ENCODE measurements at regions not wholly inside any gene's neighbourhood (a gene's known extent, or its start where the extent isn't known, plus 50 kb on each side); places are given as distances from the start of the nearest gene placed in this dataset.
A peak's percentile ranks its signal among the peaks of the same experiment; 100 is the strongest.
"Not testable (repeated sequence)": the region's sequence is repeated elsewhere in the genome, so short reads cannot be mapped to it uniquely, and the experiment has no call there.

DNA sequence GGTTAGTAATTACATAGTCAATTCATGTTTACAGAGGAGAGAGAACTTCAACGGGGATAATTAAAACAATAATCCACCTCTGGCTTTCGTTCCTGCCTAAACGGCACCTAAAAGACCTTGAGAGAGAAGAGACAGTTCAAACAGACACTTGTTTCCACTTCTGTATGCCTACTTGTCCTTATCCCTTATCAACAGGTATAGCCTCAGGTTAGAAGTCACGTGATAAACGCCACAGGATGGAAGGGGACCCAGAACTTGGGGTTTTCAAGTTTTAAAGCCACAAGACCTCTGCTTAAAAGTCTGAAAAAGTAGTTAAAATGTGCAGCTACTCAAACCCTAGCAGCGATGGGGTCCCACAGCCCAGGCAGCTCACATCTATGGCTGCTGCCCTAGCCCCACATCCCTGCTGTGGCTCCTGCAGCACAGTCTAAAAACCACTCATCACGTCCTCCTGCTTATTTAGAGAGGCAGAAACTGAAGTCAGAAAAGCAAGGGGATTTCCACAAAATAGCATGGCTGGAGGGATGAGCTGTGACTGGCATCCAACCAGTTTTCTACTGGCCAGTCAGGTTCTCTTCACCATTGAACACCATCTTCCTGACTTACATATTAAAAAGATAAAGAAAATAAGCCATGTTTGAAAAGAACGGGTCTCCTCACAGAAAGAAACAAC, 51.2 kb upstream of the SEC16B start:
- DNase-seq (no peak), ATAC-seq (no peak)

- no peak for ATAC-seq
- DNase-seq, result no peak
Observed at GRCh38 chr1:178021950-178022349, 52.1 kb upstream of the SEC16B start.

- DNase-seq (no peak), ATAC-seq (no peak)
Observed at GRCh38 chr1:178023181-178023618, 53.3 kb upstream of the SEC16B start.

- ATAC-seq (no peak), DNase-seq (no peak)
Observed at GRCh38 chr1:178024504-178024903, 54.6 kb upstream of the SEC16B start.

- no peak for ATAC-seq
- no peak for DNase-seq
Observed at GRCh38 chr1:178025613-178026356, 55.9 kb upstream of the SEC16B start.

DNA sequence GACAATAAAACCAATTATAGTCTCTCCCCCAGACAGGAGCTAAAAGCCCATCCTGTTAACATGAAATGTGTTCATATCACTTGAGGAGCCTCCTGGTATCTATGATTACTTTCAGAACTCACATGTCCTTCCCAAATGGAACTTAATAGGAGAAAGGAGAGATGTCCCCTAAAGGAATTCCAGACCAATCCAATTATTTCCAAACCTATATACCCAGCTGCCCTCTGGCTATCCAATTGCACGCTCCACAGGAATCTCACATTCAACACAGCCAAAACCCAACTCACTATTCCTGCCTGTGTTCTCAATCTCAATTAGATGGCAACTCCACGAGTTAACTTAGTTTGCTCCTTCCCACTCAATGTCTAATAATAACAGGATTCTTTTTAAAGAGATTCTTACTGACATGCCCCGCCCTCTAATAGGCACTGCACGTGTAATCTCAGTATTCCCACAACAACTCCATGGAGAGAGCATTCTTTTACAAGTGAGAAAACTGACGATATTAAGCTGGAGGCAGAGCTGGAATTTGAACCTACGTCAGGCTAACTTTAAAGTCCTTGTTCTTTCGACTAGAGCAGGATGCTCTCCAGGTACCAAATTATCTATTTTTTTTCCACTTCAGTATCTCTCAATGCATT, 59.1 kb upstream of the SEC16B start:
- no peak for DNase-seq
- no peak for ATAC-seq

DNA sequence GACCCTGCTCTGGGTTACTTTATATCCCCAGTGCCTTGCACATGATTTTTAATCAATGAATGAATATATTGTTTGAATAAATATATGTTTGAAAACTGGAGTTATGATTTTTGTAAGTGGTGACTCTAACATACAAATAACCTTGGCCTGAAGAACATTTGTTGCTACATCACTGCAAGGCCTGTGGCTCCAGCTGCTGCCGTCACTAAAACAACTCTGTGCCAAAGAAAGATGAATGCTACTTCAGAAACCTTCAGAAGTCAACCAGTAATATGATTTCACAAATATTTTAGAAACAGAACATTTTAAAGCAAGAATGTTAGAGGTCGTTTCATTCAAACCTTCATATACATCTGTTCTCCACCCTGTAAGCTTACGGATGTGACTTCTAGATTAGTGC, 60.6 kb upstream of the SEC16B start:
- DNase-seq (no peak), ATAC-seq (no peak)

DNA sequence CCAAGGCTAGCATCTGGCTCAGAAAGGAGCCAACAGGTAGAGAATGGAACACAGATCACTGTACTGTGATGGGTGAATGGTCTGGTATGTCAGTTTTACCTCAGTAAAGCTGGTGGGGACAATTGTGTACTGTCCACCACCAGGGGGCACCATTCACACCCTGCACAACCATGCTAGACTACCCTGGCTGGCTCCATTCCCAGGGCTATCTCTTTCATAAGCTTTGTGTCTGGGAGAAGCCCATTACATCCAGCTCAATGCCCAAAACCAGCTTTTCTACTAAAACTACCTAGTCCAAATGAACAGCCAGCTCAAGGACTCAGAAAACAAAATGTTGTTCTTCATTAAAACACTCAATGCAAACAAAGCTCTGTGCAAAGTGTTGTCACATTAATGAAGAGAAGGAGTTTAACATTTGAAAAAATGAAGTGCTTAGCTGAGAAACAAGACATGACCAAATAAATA, 62.0 kb upstream of the RASAL2 start:
- peak; percentile 45 for DNase-seq
- ATAC-seq, result no peak

- ATAC-seq, result no peak
Observed at GRCh38 chr1:178033019-178033418, 60.9 kb upstream of the RASAL2 start.

DNA sequence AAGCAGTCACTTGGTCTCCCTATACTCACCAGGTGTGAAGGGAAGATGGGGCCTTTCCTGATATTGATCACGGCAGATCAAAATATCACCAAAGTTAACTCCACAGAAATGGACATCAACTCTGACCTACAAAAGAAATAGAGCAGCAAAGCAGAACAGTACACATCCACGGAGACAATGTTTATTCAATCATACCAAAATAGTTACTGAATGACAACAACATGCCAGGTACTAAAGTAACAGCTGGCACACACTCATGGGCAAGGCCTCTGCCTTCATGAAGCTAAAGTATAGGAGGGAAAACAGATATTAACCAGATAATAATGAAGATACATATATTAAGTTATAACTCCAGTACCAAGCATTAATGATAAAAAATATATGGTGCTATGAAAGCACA, 59.2 kb upstream of the RASAL2 start:
- ATAC-seq (no peak), DNase-seq (no peak)

More at GRCh38 chr1:178033019-178033418, 60.9 kb upstream of the RASAL2 start:
- no peak for DNase-seq

DNA sequence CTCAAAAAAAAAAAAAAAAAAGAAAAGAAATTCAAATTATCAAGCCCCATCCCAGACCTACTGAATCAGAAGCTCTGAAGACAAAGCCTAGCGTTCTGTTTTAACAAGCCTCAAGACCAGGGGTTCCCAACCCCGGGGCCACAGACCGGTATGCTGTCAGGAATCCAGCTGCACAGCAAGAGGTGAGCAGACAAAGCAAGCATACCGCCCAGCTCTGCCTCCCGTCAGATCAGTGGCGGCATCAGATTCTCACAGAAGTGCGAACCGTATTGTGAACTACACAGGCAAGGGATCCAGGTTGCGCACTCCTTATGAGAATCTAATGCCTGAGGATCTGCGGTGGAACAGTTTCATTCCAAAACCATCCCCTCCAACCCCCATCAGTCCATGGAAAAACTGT, 57.8 kb upstream of the RASAL2 start:
- DNase-seq (no peak), ATAC-seq (no peak)

DNA sequence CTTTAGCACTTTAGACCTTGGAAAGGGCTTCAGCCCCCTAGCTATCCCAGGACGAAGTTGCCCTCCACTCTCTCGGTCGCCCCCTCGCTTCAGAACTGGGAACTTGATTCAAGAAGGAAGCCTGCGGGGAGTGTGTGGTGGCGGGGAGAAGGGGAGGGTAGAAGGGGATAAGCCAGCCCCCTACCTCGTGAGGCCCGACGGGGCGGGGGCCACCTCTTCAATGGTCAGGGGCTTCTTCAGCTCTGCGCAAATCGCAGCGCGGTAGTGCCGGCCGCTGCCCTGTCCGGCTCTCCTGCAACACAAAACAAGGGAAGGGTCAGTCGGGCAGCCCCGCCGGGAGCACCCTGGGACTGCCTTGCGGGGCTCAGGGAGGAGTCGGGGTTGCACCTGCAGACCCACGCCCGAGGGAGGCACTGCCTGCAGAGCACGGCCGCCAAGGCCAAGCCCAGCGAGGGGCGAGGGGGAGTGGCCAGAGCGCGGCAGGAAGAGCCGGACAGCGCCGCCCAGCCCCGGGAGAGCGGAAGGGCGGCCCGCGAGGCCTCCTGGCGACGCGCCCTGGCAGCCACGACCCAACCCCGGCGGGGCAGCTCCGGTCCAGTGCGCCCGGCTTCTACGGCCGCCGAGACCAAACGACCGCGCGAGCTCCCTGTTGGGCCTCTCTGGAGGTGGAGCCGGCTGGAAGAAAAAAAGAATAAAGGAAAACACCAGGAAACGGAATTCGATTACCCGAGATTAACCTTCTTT, 56.2 kb upstream of the RASAL2 start:
- DNase-seq (no peak), ATAC-seq (no peak)

DNA sequence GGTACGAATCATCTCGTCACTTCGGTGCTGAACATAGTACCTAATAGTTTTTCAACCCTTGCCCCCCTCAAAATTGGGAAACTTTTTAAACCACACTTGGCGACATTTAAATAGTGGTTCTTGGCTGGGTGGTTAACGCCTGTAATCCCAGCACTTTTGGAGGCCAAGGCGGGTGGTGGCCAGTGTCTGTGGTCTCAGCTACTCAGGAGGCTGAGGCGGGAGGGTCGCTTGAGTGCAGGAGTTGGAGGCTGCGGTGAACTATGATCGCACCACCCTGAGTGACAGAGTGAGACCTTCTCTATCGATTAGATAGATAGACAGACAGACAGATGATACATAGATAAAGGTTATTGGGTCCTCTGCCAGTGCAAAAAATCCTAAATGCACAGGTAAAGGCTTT, 55.5 kb upstream of the RASAL2 start:
- ATAC-seq (no peak), DNase-seq (no peak)

- ATAC-seq (no peak), DNase-seq (no peak)
Observed at GRCh38 chr1:178039891-178040290, 54.0 kb upstream of the RASAL2 start.

DNA sequence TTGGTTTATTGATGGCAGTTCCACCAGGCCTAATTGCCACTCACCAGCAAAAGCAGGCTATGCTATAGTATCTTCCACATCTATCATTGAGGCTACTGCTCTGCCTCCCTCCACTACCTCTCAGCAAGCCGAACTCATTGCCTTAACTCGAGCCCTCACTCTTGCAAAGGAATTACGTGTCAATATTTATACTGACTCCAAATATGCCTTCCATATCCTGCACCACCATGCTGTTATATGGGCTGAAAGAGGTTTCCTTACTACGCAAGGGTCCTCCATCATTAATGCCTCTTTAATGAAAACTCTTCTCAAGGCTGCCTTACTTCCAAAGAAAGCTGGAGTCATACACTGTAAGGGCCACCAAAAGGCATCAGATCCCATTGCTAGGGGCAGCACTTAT, 50.0 kb upstream of the RASAL2 start:
- not testable (repeated sequence) for ATAC-seq, DNase-seq

Measured in stimulated activated naive CD8-positive, alpha-beta T cell treated with anti-CD3 and anti-CD28 coated beads, Interleukin-15, Interleukin-2, amounts not matched to agents 100 U/mL and 50 U/mL, for 24 hours (primary cell).